ENCODE measurements at regions not wholly inside any gene's neighbourhood (a gene's known extent, or its start where the extent isn't known, plus 50 kb on each side); places are given as distances from the start of the nearest gene placed in this dataset.

DNA sequence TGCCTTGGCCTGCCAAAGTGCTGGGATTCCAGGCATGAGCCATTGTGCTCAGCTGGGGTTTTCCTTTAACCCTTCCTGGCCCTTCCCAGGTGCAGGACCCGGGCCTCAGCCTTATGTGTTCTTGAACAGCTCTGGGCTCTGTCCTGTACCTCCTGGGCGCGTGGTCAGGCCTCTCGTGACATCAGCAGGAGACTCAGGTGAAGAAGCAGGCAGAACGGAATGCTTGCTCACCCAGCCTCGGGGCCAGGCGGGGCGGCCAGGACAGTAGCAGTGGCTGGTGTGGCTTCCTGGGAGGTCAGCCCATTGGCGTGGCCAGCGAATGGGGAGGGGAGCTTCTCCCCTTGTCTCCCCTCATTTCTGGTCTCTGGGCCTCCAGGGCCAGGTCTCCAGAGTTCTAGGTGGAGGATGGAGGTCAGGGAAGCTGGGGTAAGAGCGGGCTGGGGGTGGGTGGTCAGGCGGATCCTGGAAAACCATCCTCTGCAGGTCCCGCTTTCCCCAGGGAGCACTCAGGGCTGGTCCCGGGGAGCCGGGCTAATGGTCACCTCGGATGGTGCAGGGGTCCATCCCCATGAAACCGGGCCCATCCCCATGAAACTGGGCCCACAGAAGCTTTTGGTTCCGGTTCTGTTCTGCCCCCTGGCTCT is 281.5 kb downstream of the SEC14L1 start:
- FAIRE-seq, result no peak
- TF ChIP-seq, protein P1, sequence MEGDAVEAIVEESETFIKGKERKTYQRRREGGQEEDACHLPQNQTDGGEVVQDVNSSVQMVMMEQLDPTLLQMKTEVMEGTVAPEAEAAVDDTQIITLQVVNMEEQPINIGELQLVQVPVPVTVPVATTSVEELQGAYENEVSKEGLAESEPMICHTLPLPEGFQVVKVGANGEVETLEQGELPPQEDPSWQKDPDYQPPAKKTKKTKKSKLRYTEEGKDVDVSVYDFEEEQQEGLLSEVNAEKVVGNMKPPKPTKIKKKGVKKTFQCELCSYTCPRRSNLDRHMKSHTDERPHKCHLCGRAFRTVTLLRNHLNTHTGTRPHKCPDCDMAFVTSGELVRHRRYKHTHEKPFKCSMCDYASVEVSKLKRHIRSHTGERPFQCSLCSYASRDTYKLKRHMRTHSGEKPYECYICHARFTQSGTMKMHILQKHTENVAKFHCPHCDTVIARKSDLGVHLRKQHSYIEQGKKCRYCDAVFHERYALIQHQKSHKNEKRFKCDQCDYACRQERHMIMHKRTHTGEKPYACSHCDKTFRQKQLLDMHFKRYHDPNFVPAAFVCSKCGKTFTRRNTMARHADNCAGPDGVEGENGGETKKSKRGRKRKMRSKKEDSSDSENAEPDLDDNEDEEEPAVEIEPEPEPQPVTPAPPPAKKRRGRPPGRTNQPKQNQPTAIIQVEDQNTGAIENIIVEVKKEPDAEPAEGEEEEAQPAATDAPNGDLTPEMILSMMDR (IDR thresholded peaks at IDR 0.05), result no peak
- ATAC-seq, result no peak
- Histone ChIP-seq H3K36me3 (no peaks in the 10 kb centered on the region), H3K9me3 (no peaks in the 10 kb centered on the region), H3K4me1 (peaks cover 0 to 24% (median 0%) of the 10 kb centered on the region in 3 donors), H3K27me3 (no peaks in the 10 kb centered on the region), H3K27ac (peak overlapping the region in 2 of 4 donors; percentile 71 to 78), H3K4me3 (no peak overlapping the region)
- intact Hi-C loops (cut with DNase I), result no loop called here
- 93 to 96% methylated on average over 18 of the region's 18 CpGs for WGBS, 2 donors
- no peak for DNase-seq

DNA sequence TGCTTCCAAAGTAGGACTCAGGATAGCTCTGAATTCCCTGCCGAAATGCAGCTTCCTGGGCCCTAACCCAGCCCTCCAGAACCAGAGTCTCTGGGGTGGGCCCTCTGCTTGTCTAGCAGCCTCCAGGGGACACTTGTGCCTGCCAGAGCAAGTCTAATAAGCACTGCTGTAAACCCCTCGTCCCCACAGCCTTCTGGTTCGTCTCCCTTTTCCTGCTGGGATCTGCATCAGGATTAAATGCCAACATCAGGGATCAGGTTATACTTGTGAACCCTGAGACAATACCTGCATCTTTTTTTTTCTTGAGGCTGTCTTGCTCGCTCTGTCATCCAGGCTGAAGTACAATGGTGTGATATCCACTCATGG is 282.0 kb downstream of the SEC14L1 start:
- Histone ChIP-seq H3K36me3 (no peaks in the 10 kb centered on the region), H3K27me3 (no peaks in the 10 kb centered on the region), H3K4me3 (no peak overlapping the region), H3K4me1 (peaks cover 0 to 28% (median 0%) of the 10 kb centered on the region in 3 donors), H3K27ac (peak overlapping the region in 2 of 4 donors; percentile 63 to 78), H3K9me3 (no peaks in the 10 kb centered on the region)
- DNase-seq (no peak), FAIRE-seq (no peak), ATAC-seq (no peak)
- intact Hi-C loops (cut with DNase I), result no loop called here
- TF ChIP-seq, protein P1 (IDR thresholded peaks at IDR 0.05), result no peak
- WGBS, 2 donors, result 93% methylated on average over 4 of the region's 4 CpGs

GRCh38 chr17:77423589-77424451 is 283.1 kb downstream of the SEC14L1 start:
- Histone ChIP-seq H3K4me3 (no peak overlapping the region), H3K4me1 (peaks cover 0 to 34% (median 4%) of the 10 kb centered on the region in 3 donors), H3K27ac (peak overlapping the region; percentile 4 to 78 (median 50)), H3K36me3 (no peaks in the 10 kb centered on the region), H3K27me3 (no peaks in the 10 kb centered on the region), H3K9me3 (no peaks in the 10 kb centered on the region)
- FAIRE-seq (peak; percentile 74), DNase-seq (peak in 5 of 6 donors; percentile 56 to 72 (median 65)), ATAC-seq (peak; percentile 52 to 72 (median 62))
- WGBS, 2 donors, result 81 to 84% methylated on average over 31 of the region's 31 CpGs
- intact Hi-C loops (cut with DNase I), result no loop called here
- TF ChIP-seq, protein P1 (IDR thresholded peaks at IDR 0.05), result no peak

DNA sequence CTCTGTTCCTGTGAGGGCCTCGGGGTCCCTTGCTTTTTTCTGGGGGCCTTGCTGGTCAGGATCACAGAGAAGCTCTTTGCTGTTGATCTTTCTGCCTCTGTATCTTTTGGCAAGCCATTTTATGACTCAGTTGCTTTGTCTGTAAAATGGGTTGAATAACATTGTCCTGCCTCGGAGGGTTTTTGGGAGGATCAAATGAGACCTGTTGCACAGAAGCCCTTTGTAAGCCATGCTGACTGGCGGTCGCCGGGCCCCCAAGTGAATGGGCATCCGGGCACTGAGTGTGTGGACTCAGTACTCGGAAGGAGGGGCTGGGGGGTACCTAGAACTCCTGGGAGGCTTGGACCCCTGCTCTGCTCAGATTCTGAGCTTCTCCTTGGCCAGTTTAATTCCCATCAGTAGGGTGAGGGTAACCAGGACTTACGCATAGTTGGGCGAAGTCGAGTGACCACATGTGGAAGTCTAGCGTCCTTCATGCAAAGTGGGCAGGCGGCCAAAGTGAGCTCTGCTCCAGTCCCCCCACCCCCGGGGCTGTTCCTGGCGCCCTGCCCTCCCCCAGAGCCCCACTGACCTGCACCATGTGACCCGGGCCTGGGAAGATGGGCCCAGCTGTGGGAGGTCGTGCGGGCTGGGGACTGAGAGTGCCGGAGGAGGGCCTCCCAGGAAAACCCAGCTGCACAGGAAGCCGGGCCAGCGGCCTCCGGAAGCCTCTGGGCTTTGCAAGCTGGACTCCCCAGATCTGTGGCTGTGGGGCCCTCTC is 284.0 kb downstream of the SEC14L1 start:
- H3K4me3 ChIP-seq, result no peak overlapping the region
- WGBS, 2 donors, result 64 to 69% methylated on average over 21 of the region's 21 CpGs
- H3K27ac ChIP-seq, result peak overlapping the region; percentile 4 to 78 (median 54)
- ATAC-seq (peak; percentile 38 to 57 (median 42)), DNase-seq (peak; percentile 60 to 90 (median 78)), FAIRE-seq (no peak)
- no peaks in the 10 kb centered on the region for H3K9me3 ChIP-seq
- no peaks in the 10 kb centered on the region for H3K27me3 ChIP-seq
- H3K36me3 ChIP-seq, result no peaks in the 10 kb centered on the region
- intact Hi-C loops (cut with DNase I), result loop anchor here in 1 of 3 donors (5.0 kb wide), 1 partner anchor 92 kb away; no protein-coding TSS in a partner anchor
- TF ChIP-seq, protein P1 (IDR thresholded peaks at IDR 0.05), result no peak
- H3K4me1 ChIP-seq, result peaks cover 0 to 37% (median 4%) of the 10 kb centered on the region in 3 donors

Measured in pancreas (tissue), 10 donors.